SU-DHL-6 (cell line): ENCODE measurements at regions not wholly inside any gene's neighbourhood (a gene's known extent, or its start where the extent isn't known, plus 50 kb on each side); places are given as distances from the start of the nearest gene placed in this dataset.

ENCODE experiments used
- H2AFZ ChIP-seq: fragments of 200-600 bp; sonication (generic); 2 replicates; pipeline ENCODE4 v1.6.1; 2014; ENCODE audit warnings: low read depth, mild to moderate bottlenecking, moderate library complexity, mixed read lengths, antibody characterized with exemption, low read length; ENCODE audit not compliant: severe bottlenecking
- H3F3A ChIP-seq: fragments of 200-600 bp; shearing (Covaris generic); 2 replicates; pipeline ENCODE4 v1.6.0; 2016; ENCODE audit warnings: antibody characterized with exemption, mild to moderate bottlenecking; ENCODE audit not compliant: insufficient read depth
- H3K27ac ChIP-seq: fragments of 200-600 bp; sonication (generic); 2 replicates; pipeline ENCODE4 v1.5.1; 2016; ENCODE audit warnings: low read depth, mild to moderate bottlenecking, low read length, moderate library complexity, mixed read lengths
- H3K27me3 ChIP-seq: fragments of 200-600 bp; sonication (generic), shearing (Covaris generic); 2 replicates; pipeline ENCODE4 v1.6.0; 2014; ENCODE audit warnings: mild to moderate bottlenecking, low read length
- H3K36me3 ChIP-seq: fragments of 200-600 bp; sonication (generic); 2 replicates; pipeline ENCODE4 v1.6.1; 2014; ENCODE audit warnings: mild to moderate bottlenecking, low read length, mixed read lengths
- H3K4me2 ChIP-seq: fragments of 300-600, 200-600 bp; shearing (Covaris generic), sonication (generic); 2 replicates; pipeline ENCODE4 v1.6.0; 2014; ENCODE audit warnings: low read length, low read depth, mild to moderate bottlenecking; ENCODE audit not compliant: poor library complexity, severe bottlenecking
- H3K4me3 ChIP-seq: fragments of 200-600 bp; sonication (generic); 2 replicates; pipeline ENCODE4 v1.5.1; 2014; ENCODE audit warnings: antibody characterized with exemption, low read length, mild to moderate bottlenecking, mixed read lengths; ENCODE audit not compliant: insufficient read depth, poor library complexity, severe bottlenecking
- H3K79me2 ChIP-seq: fragments of 200-600 bp; sonication (generic); 2 replicates; pipeline ENCODE4 v1.6.1; 2014; ENCODE audit warnings: mild to moderate bottlenecking, low read length, moderate library complexity; ENCODE audit not compliant: insufficient read depth
- H3K9ac ChIP-seq: fragments of 200-600 bp; sonication (generic); 2 replicates; pipeline ENCODE4 v1.7.0; 2014; ENCODE audit warnings: mild to moderate bottlenecking, low read length
- H3K9me2 ChIP-seq: fragments of 200-600 bp; sonication (generic); replicated peaks from 2 replicates; pipeline ENCODE4 v1.6.1; 2014; ENCODE audit warnings: low read length; ENCODE audit not compliant: insufficient read depth
- H3K9me3 ChIP-seq: fragments of 200-600 bp; sonication (generic); 2 replicates; pipeline ENCODE4 v1.6.1; 2014; ENCODE audit warnings: low read length, mixed read lengths; ENCODE audit not compliant: insufficient read depth
- H4K20me1 ChIP-seq: fragments of 200-600 bp; sonication (generic); 2 replicates; pipeline ENCODE4 v1.6.1; 2014; ENCODE audit warnings: low read depth, mild to moderate bottlenecking, antibody characterized with exemption, low read length, moderate library complexity, mixed read lengths
- CTCF ChIP-seq: fragments of 200-600 bp; sonication (generic); IDR thresholded peaks from one replicate; pipeline ENCODE4 v1.5.1; 2017; ENCODE audit warnings: antibody characterized with exemption, mild to moderate bottlenecking, low read length, moderate library complexity; ENCODE audit not compliant: insufficient read depth, poor library complexity, severe bottlenecking
- EZH2phosphoT487 ChIP-seq: fragments of 200-600 bp; sonication (generic), shearing (Covaris generic); conservative IDR thresholded peaks from 2 replicates; pipeline ENCODE4 v1.6.1; 2018; ENCODE audit warnings: mild to moderate bottlenecking, antibody characterized with exemption, low read length, moderate library complexity, mixed read lengths

GRCh38 chr2:105675841-105676240, 68.9 kb upstream of the NCK2 start:
- H4K20me1 ChIP-seq: no peaks in the 10 kb centered on the region
- TF ChIP-seq EZH2phosphoT487 (no peak), CTCF (no peak)
- no peaks in the 10 kb centered on the region for H3K36me3 ChIP-seq
- H2AFZ ChIP-seq: no peak overlapping the region
- H3K79me2 ChIP-seq: no peaks in the 10 kb centered on the region
- no peaks in the 10 kb centered on the region for H3K9me2 ChIP-seq
- H3K9me3 ChIP-seq: no peaks in the 10 kb centered on the region
- no peaks in the 10 kb centered on the region; the same call in 1 of the 2 replicates for H3K27me3 ChIP-seq
- H3K4me3 ChIP-seq: no peak overlapping the region
- no peaks in the 10 kb centered on the region for H3F3A ChIP-seq
- no peak overlapping the region for H3K4me2 ChIP-seq
- H3K9ac ChIP-seq: no peak overlapping the region
- H3K27ac ChIP-seq: no peak overlapping the region

DNA sequence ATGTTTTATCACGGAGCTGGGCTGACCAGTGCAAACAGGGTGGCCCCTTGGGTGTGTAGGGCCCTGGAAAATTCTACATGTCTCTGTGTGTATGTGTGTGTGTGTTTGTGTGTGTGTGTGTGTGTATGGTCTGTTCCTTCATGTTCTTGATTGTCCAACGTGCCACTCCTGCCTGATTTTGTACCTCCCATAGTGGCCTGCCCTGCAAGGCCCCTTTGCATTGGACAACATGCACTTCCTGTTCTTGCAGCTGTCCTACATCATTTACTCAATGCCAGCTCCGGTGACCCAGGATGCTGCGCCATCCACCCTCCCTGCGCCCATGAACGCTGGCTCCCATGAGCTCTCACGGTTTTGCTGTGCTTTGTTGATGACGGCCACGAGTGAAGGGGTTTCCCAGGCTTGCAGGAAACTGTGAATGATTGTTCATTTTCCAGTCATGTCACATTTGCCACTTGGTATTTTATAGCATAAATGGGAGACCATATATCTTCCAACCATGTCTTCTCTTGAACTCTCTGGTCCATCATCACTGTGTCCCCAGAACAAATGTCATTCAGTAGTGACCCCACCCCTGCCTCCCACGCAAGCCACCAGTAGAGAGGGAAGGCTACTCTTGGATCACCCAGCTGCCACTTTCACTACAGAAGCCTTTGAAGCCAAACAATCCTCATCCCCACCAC, 69.7 kb upstream of the NCK2 start:
- Histone ChIP-seq H3K36me3 (no peaks in the 10 kb centered on the region), H3K9me3 (no peaks in the 10 kb centered on the region), H3K9me2 (no peaks in the 10 kb centered on the region), H3K4me3 (no peak overlapping the region), H4K20me1 (no peaks in the 10 kb centered on the region), H3K9ac (no peak overlapping the region), H3F3A (no peaks in the 10 kb centered on the region), H2AFZ (no peak overlapping the region), H3K27me3 (no peaks in the 10 kb centered on the region; the same call in 1 of the 2 replicates), H3K4me2 (no peak overlapping the region), H3K79me2 (no peaks in the 10 kb centered on the region), H3K27ac (no peak overlapping the region)
- TF ChIP-seq EZH2phosphoT487: no peak
- no peak for TF ChIP-seq CTCF

GRCh38 chr2:105674401-105674800, 70.3 kb upstream of the NCK2 start:
- Histone ChIP-seq H3K27me3 (no peaks in the 10 kb centered on the region; the same call in 1 of the 2 replicates), H3K79me2 (no peaks in the 10 kb centered on the region), H3F3A (no peaks in the 10 kb centered on the region), H3K4me2 (no peak overlapping the region), H3K9ac (no peak overlapping the region), H3K9me3 (no peaks in the 10 kb centered on the region), H2AFZ (no peak overlapping the region), H3K4me3 (no peak overlapping the region), H4K20me1 (no peaks in the 10 kb centered on the region), H3K27ac (no peak overlapping the region), H3K36me3 (no peaks in the 10 kb centered on the region), H3K9me2 (no peaks in the 10 kb centered on the region)
- TF ChIP-seq EZH2phosphoT487: no peak

GRCh38 chr2:105671156-105671555, 73.6 kb upstream of the NCK2 start:
- Histone ChIP-seq H3F3A (no peaks in the 10 kb centered on the region), H3K79me2 (no peaks in the 10 kb centered on the region), H3K36me3 (no peaks in the 10 kb centered on the region), H4K20me1 (no peaks in the 10 kb centered on the region), H3K9me3 (no peaks in the 10 kb centered on the region), H3K4me2 (no peak overlapping the region), H3K9me2 (no peaks in the 10 kb centered on the region), H3K27ac (no peak overlapping the region), H2AFZ (no peak overlapping the region), H3K27me3 (no peaks in the 10 kb centered on the region), H3K4me3 (no peak overlapping the region), H3K9ac (no peak overlapping the region)
- TF ChIP-seq EZH2phosphoT487 (no peak), CTCF (no peak)
